NCI-H345 treated with DMSO at 0.1 percent for 48 hours (cell line): ENCODE measurements at regions not wholly inside any gene's neighbourhood (a gene's known extent, or its start where the extent isn't known, plus 50 kb on each side); places are given as distances from the start of the nearest gene placed in this dataset.

ENCODE experiments used
- DNase-seq: peaks from one replicate; lab custom pipeline; 2025; ENCODE audit not compliant: unreplicated experiment; lab: John Stamatoyannopoulos, UW

DNA sequence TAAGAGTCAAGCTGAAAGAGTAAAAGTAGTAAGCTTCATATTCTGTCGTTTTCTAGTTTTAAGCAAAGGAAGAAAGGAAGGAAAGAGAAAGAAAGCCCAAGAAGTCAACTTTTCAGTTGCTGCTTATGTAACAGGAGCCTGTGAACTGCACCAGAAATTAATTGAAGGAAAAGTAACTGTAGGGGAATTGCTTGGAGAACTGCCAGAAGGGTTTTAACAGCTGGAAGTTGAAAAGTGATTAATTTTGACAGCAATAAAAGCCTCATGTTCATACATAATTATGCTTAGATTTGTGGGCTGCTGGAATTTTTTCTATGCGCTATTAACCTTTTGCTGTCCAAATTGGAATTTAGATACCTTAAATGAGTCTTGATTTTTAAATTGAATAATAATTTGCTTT is 255.7 kb downstream of the ENC1 start:
- no peak for DNase-seq

- DNase-seq = no peak
Observed at GRCh38 chr5:74382987-74383593, 257.4 kb downstream of the ENC1 start.

GRCh38 chr5:74382123-74382855 is 258.2 kb downstream of the ENC1 start:
- no peak for DNase-seq

- no peak for DNase-seq
Observed at GRCh38 chr5:74380193-74380592, 260.3 kb downstream of the ENC1 start.

DNA sequence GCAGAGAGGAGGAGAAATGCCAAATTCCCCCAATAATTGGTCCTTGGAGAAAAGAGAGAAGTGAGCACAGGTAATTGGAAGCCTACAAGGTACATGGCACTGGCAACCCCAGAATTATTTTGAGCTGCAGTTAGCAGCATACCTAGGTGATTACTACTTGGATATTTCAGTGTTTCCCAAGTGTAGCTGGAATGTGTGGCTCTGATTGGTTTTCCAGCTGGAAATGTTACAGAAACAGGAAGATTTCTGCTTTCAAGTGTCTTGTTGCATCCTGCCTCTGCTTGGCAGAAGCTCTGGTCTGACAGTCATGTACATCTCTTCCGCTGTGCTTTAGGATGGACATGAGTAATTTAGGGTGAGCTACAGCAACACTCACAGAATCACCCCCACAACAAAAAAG is 262.1 kb downstream of the ENC1 start:
- no peak for DNase-seq

GRCh38 chr5:74376187-74376586 is 264.3 kb downstream of the ENC1 start:
- DNase-seq = no peak

GRCh38 chr5:74375271-74375670 is 265.3 kb downstream of the ENC1 start:
- DNase-seq = no peak

GRCh38 chr5:74374656-74375055 is 265.9 kb downstream of the ENC1 start:
- DNase-seq = no peak

GRCh38 chr5:74373076-74373475 is 267.5 kb downstream of the ENC1 start:
- no peak for DNase-seq

GRCh38 chr5:74372502-74373064 is 267.9 kb downstream of the ENC1 start:
- no peak for DNase-seq

DNA sequence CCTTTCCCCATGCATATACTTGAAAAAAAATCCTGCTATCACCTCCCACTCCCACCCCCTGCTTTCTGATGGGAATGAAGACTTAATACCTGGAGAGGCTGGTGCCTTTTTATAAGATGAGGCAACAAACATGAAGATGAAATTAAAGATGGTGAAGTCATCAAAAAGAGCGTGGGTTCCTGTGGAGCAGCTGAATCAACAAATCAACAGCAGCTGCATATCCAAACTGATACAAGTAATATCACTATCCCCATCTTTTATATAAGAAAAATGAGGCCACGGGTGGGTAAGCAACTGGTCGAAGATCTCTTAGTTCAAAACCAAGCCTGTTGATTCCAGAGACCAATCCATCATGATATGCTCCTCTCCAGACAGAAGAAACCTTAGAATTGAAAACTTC is 268.5 kb downstream of the ENC1 start:
- no peak for DNase-seq

GRCh38 chr5:74371621-74372020 is 268.9 kb downstream of the ENC1 start:
- DNase-seq = no peak

GRCh38 chr5:74370168-74370567 is 270.4 kb downstream of the ENC1 start:
- no peak for DNase-seq

- DNase-seq = no peak
Observed at GRCh38 chr5:74369173-74369572, 271.4 kb downstream of the ENC1 start.

DNA sequence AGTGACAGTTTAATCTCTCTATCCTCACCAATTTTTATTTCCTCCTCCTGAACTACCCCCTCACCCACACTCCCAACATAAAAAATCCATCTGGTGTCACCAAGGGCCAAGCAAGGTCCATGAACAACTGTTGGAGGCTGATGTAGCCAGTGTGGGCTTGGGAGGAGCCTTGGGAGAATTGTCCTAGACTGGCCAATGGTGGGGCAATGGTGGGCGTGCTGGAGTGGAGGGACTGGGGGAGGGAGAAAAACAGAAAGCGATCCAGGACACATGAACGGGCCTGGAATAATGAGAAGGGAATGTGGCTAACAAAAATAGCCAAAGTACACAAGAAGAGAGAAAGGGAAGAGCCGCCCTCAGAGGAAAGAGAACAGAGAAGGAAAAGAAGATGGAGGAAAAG is 272.6 kb downstream of the ENC1 start:
- no peak for DNase-seq

GRCh38 chr5:74367241-74367733 is 273.2 kb downstream of the ENC1 start:
- DNase-seq = no peak

DNA sequence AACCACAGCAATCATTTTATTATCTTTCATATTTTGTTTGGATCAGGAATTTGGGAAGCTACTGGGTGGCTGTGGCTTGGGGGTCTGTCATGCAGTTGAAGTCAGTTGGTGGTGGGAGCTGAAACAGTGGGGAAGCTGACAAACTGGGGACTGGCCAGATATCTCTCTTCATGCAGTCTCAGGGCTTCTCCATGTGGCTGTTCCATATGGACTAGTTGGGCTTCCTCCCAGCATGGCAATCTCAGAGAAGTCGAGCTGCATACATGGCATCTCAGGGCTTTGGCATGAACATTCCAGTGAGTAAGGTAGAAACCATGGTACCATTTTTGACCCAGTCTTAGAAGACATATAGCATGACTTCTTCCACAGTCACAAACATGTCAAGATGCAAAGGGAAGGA is 274.8 kb downstream of the ENC1 start:
- DNase-seq = no peak

- no peak for DNase-seq
Observed at GRCh38 chr5:74364507-74364906, 276.0 kb downstream of the ENC1 start.

DNA sequence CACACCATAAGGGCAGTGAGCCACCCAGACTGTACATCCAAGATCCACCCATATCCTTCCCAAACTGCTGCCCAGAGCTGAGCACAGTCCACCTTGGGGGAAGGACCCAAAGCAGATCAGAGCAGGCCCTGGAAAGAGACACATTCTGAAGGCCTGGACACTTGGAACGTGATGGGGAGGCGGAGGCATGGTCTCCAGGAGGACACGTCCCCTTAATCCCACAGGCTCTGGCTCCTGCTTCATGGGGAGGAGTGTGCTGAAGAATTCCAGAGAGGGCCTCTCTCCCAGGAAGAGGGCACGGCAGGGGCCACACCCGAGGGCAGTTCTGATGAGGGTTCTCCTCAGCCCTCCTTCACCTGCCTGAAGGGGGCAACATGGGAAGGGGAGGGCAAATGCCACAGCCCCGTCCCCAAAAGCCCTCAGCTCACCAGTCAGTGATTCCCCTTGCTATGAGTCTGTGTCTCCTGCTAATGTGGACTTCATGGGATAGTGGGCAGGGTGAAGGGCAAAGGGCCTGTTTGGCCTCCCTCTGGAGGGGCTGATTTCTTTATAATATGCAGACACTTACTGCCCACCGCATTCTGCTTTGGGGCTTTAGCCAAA is 276.8 kb downstream of the ENC1 start:
- no peak for DNase-seq

GRCh38 chr5:74361406-74362358 is 278.8 kb downstream of the ENC1 start:
- DNase-seq = no peak
